GM23248 (cell line): ENCODE measurements at regions not wholly inside any gene's neighbourhood (a gene's known extent, or its start where the extent isn't known, plus 50 kb on each side); places are given as distances from the start of the nearest gene placed in this dataset.

ENCODE experiments used
- EZH2 ChIP-seq: fragments of 200-600 bp; sonication (generic); IDR thresholded peaks from 2 replicates; pipeline ENCODE4 v1.6.1; 2018; ENCODE audit warnings: antibody characterized with exemption, mild to moderate bottlenecking; ENCODE audit not compliant: insufficient read depth, poor library complexity, severe bottlenecking
- EZH2phosphoT487 ChIP-seq: fragments of 200-600 bp; sonication (generic); IDR thresholded peaks from 2 replicates; pipeline ENCODE4 v1.6.1; 2018; ENCODE audit warnings: antibody characterized with exemption, moderate library complexity, mild to moderate bottlenecking, low read depth; ENCODE audit not compliant: insufficient read depth

DNA sequence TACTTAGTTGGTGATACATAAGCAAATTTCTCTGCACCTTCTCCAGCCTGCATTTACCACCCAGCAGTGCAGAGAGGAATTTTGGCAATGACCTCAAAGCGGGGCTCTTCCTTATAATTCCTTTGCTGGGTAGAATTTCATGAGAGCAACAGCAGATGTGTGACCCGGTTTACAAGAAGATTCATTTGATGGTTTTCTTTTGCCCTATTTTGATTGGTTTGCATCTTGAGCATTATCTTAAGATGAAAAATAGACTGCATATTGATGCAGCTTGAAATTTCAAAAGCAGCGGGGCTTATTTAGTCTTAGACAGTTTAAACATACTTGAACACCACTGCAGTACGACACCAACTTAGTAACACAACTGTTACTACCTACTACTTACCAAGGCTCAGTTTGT is 378.9 kb downstream of the TTLL7 start:
- TF ChIP-seq EZH2phosphoT487 (no peak), EZH2 (no peak)
